Activated CD8-positive, alpha-beta memory T cell treated with anti-CD3 and anti-CD28 coated beads, Interleukin-2, amount 10 ng/mL, durations not matched to agents 7 days and 5 days (primary cell): ENCODE measurements at regions not wholly inside any gene's neighbourhood (a gene's known extent, or its start where the extent isn't known, plus 50 kb on each side); places are given as distances from the start of the nearest gene placed in this dataset.

Experiments used
- ATAC-seq: fragments of 150-1000 bp; cut with Tn5 transposase; one replicate; pipeline ENCODE4 v1.10.0; 2021; ENCODE audit warnings: moderate library complexity
- CTCF ChIA-PET: fragments of 350-600 bp; sonication (Branson Sonifier 250); formaldehyde crosslinking; loops from one replicate; lab custom pipeline; 2021; ENCODE audit warnings: antibody characterized with exemption; lab: Charles Lee
- DNase-seq: peaks from one replicate; pipeline ENCODE4 v3.0.0-alpha.2; 2020
- H3K27ac Mint-ChIP-seq: one replicate; pipeline ENCODE4 v1.8.0; 2021; ENCODE audit warnings: mild to moderate bottlenecking, mixed read lengths
- H3K27me3 Mint-ChIP-seq: one replicate; pipeline ENCODE4 v1.8.0; 2021; ENCODE audit warnings: mixed read lengths
- H3K36me3 Mint-ChIP-seq: one replicate; pipeline ENCODE4 v1.8.0; 2021; ENCODE audit warnings: mild to moderate bottlenecking, mixed read lengths
- H3K4me1 Mint-ChIP-seq: one replicate; pipeline ENCODE4 v1.8.0; 2021; ENCODE audit warnings: mixed read lengths
- H3K4me3 Mint-ChIP-seq: one replicate; pipeline ENCODE4 v1.8.0; 2021; ENCODE audit warnings: mild to moderate bottlenecking, moderate library complexity, mixed read lengths
- H3K9me3 Mint-ChIP-seq: one replicate; pipeline ENCODE4 v1.8.0; 2022; ENCODE audit warnings: low read depth, mixed read lengths

DNA sequence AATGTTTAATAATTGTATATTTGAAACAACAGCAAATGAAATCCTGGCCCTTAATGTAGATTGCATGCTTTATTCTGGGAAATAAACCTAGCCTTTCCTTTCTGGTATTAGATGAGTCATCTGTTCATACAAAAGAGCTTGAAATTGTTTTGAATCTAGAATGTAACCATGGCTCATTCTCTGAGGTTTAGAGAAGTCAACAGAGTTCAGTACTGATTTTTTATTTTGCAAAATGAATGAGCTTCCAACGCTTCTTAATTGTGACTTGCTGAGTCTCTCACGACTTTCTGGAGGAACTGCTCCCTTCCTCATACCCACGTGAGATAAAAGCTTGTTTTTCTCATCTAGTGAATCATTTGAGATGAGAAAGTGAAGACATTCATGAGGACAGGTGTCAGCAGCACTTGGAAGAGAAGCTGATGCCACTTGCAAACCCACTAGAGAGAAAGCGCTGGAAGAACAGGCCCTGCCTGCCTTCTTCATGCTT lies 509.6 kb downstream of the VRK1 start:
- no peaks in the 10 kb centered on the region for H3K27me3 Mint-ChIP-seq
- no peaks in the 10 kb centered on the region for H3K36me3 Mint-ChIP-seq
- H3K9me3 Mint-ChIP-seq = no peaks in the 10 kb centered on the region
- peaks cover 39% of the 10 kb centered on the region for H3K4me1 Mint-ChIP-seq
- peak; percentile 66 for ATAC-seq
- CTCF ChIA-PET = interaction anchor here (0.7 to 1.0 kb wide), 2 partner anchors 102 to 128 kb away, joined by 4 read pairs; no protein-coding TSS in a partner anchor
- peak overlapping the region; percentile 69 for H3K27ac Mint-ChIP-seq
- H3K4me3 Mint-ChIP-seq = no peak overlapping the region
- no peak for DNase-seq

DNA sequence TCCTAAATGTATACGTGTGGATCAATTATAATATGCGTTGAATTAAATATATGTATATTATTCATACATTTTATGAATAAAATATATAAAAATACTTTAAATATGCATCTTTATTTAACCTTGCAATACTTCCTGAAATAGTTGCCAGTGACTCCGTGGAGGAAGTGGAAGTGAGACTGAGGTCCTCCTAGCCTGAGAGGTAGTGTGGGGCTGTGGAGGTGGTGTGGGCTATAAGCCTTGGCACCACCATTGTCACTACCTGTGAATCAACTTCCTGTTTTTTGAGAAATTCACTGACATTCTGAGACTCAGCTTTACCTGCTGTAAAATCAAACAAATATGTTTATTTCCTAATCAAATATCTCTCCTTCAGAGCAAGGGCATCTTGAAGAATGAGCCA lies 514.2 kb downstream of the VRK1 start:
- Mint-ChIP-seq H3K36me3 (no peaks in the 10 kb centered on the region), H3K9me3 (no peaks in the 10 kb centered on the region), H3K4me1 (peaks cover 33% of the 10 kb centered on the region), H3K4me3 (no peak overlapping the region), H3K27me3 (no peaks in the 10 kb centered on the region), H3K27ac (no peak overlapping the region)
- DNase-seq = no peak
- no peak for ATAC-seq
- CTCF ChIA-PET = no interaction called here

DNA sequence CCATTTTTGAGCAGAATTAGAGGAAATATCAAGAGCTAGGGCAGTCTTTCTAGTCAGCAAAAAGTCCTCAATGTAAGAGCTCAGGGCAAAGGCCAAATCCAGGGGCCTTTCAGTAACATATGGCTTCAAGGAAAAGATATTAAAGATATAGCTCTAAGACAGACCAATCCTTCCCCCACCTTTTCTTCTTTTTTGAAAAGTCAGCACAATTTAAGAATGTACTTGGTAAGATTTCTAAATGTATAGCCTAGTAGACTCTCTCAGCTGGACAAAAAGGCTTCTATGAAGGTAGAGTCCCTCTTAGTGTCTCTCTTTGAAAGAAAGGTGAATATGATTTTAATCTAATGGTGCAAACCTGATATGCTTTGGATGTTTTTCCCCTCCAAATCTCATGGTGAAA lies 515.7 kb downstream of the VRK1 start:
- no peak for ATAC-seq
- Mint-ChIP-seq H3K27me3 (no peaks in the 10 kb centered on the region), H3K9me3 (no peaks in the 10 kb centered on the region), H3K4me3 (no peak overlapping the region), H3K36me3 (no peaks in the 10 kb centered on the region), H3K27ac (no peak overlapping the region), H3K4me1 (peaks cover 19% of the 10 kb centered on the region)
- CTCF ChIA-PET = interaction anchor here (0.7 to 1.5 kb wide), 2 partner anchors 13 to 665 kb away, joined by 3 read pairs; no protein-coding TSS in a partner anchor
- DNase-seq = no peak

DNA sequence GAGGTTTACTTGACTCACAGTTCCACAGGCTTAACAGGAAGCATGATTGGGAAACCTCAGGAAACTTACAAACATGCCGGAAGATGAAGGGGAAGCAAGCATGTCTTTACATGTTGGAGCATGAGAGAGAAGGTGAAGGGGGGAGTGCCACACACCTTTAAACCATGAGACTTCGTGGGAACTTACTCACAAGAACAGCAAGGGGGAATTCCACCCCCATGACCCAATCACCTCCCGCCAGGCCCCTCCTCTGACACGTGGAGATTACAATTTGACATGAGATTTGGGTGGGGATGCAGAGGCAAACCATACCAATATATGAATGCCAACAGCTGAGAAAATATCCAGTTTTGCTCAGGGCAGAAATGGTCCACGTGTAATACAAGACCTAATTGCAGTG lies 518.6 kb downstream of the VRK1 start:
- ATAC-seq (no peak), DNase-seq (no peak)
- no peaks in the 10 kb centered on the region for H3K9me3 Mint-ChIP-seq
- H3K4me3 Mint-ChIP-seq = no peak overlapping the region
- no peaks in the 10 kb centered on the region for H3K27me3 Mint-ChIP-seq
- no peaks in the 10 kb centered on the region for H3K36me3 Mint-ChIP-seq
- peaks cover 9% of the 10 kb centered on the region for H3K4me1 Mint-ChIP-seq
- no peak overlapping the region for H3K27ac Mint-ChIP-seq
- CTCF ChIA-PET = interaction anchor here (1.1 kb wide), 1 partner anchor 14 kb away, joined by 3 read pairs; no protein-coding TSS in a partner anchor

DNA sequence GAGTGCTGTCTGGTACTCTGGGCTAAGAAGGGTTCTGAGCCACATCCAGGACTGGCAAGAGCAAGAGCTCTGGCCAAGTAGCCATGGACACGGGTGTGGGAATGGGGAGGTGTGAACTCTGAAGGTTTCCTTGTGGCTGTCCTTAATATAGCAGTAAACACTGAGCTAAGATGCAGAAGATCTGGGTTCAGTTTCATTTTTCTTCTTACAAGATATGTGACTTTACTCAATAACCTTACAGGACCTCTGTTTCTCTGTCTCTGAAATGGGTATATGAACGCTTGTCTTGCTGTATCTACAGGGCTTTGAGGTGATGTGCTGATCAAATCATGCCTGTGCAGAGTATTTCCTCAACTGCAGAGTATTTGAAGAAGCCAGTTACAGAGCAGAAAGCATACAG lies 521.2 kb downstream of the VRK1 start:
- Mint-ChIP-seq H3K27me3 (no peaks in the 10 kb centered on the region), H3K27ac (no peak overlapping the region), H3K36me3 (no peaks in the 10 kb centered on the region), H3K9me3 (no peaks in the 10 kb centered on the region), H3K4me3 (no peak overlapping the region), H3K4me1 (no peaks in the 10 kb centered on the region)
- CTCF ChIA-PET = interaction anchor here (0.6 kb wide), 1 partner anchor 303 kb away, joined by 5 read pairs; no protein-coding TSS in a partner anchor
- DNase-seq (no peak), ATAC-seq (no peak)

DNA sequence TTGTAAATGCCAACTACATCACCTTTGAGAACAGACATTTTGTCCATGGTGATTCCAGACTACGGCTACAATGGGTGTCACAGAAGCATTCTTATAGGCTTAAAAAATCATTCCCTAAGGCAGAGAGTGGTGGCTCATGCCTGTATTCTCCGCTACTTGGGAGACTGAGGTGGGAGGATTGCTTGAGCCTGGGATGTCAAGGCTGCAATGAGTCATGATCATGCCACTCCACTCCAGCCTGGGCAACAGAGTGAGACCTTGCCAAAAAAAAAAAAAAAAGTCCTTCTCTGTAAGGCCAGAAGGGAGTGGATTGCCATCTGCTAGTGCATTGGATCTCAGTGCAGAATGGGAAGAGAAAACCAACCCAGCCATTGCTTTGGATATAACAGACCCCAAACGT lies 522.5 kb downstream of the VRK1 start:
- no peak for DNase-seq
- CTCF ChIA-PET = no interaction called here

DNA sequence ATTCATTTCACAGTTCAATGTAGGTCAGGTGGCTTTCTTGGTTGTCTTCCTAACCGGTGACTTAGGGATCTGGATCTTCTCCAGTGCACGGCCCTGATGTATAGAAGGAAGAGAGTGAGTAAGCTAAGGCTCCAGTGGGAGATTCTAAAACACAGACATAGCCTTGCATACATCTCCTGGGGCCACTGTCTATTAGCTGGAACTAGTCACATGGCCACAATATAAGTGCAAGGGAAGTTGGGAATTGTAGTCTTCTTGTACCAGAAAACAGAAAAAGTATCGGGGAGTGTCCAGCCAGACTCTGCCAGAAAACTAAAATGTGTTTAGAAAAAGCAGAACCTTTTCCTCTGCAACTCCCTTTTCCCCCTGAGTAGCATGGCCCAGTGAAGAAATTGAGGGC lies 531.6 kb downstream of the VRK1 start:
- Mint-ChIP-seq H3K9me3 (no peaks in the 10 kb centered on the region), H3K4me3 (no peak overlapping the region)

More for the DNA sequence above, 522.5 kb downstream of the VRK1 start:
- Mint-ChIP-seq H3K27me3 (no peaks in the 10 kb centered on the region), H3K9me3 (no peaks in the 10 kb centered on the region), H3K36me3 (no peaks in the 10 kb centered on the region), H3K27ac (no peak overlapping the region), H3K4me1 (no peaks in the 10 kb centered on the region), H3K4me3 (no peak overlapping the region)
- no peak for ATAC-seq

DNA sequence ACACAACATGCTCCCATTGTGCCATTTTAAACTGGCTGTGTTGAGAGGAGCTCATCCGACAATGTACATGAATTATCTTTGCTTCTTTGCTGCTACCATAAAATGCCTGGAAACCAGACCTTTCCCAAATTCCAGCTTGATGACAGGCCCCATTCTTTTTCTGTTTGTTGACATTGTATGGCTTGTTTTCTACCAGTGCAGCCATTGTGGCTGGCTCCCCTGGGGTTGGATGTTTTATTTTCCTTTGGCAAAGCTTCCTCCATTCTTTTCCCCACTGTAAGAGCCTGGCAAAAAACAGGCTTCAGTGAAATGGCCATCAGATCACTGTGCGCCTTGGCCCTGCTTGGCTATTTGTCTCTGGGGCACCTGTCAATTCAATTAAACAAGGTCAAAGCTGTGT lies 532.5 kb downstream of the VRK1 start:
- CTCF ChIA-PET = interaction anchor here (1.1 kb wide), 1 partner anchor 14 kb away, joined by 3 read pairs; no protein-coding TSS in a partner anchor
- Mint-ChIP-seq H3K9me3 (no peaks in the 10 kb centered on the region), H3K27ac (no peak overlapping the region), H3K4me3 (no peak overlapping the region), H3K4me1 (peaks cover 20% of the 10 kb centered on the region), H3K27me3 (no peaks in the 10 kb centered on the region), H3K36me3 (peaks cover 1% of the 10 kb centered on the region)
- ATAC-seq (no peak), DNase-seq (no peak)

More for the DNA sequence above, 531.6 kb downstream of the VRK1 start:
- CTCF ChIA-PET = interaction anchor here (1.1 kb wide), 1 partner anchor 13 kb away, joined by 3 read pairs; no protein-coding TSS in a partner anchor
- peaks cover 1% of the 10 kb centered on the region for H3K36me3 Mint-ChIP-seq
- peaks cover 20% of the 10 kb centered on the region for H3K4me1 Mint-ChIP-seq
- DNase-seq = no peak
- no peaks in the 10 kb centered on the region for H3K27me3 Mint-ChIP-seq
- no peak for ATAC-seq
- H3K27ac Mint-ChIP-seq = no peak overlapping the region

DNA sequence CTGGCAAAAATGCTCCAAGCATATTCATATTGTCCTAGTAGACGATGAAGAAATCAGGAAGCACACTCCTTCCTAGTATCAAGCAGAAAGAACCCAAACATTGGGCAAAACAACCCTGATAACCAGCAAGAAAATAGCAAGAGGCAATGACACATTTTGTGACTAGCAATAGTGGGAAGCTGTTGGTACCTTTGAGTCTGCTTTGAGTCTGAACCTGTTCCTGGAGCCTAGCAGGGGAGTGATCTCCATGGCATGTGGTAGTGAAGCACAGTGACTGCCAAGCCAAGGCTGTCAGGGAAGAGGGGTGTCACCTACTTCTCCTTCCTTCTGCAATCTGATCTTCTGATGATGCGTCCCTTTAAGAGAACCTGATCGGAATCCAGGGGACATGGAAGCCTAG lies 533.9 kb downstream of the VRK1 start:
- no peaks in the 10 kb centered on the region for H3K9me3 Mint-ChIP-seq
- ATAC-seq (no peak), DNase-seq (no peak)
- no peaks in the 10 kb centered on the region for H3K27me3 Mint-ChIP-seq
- CTCF ChIA-PET = no interaction called here
- peaks cover 1% of the 10 kb centered on the region for H3K36me3 Mint-ChIP-seq
- H3K27ac Mint-ChIP-seq = no peak overlapping the region
- H3K4me1 Mint-ChIP-seq = peaks cover 22% of the 10 kb centered on the region
- H3K4me3 Mint-ChIP-seq = no peak overlapping the region

DNA sequence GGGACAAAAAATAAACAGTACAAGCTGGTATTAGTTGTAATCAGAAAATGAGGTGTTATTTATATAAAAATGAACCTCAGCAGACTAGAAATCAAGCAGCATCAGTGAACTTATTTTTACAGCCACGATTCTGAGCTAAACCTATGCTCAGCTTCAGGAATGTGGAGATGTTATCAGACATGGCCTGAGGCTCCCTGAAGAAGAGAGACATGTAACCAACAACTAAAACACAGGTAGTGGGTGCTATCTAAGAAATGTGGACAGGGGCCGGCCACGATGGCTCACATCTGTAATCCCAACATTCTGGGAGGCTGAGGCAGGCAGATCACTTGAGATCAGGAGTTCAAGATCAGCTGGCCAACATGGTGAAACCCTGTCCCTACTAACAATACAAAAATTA lies 534.3 kb downstream of the VRK1 start:
- no peak for ATAC-seq
- CTCF ChIA-PET = no interaction called here
- peaks cover 1% of the 10 kb centered on the region for H3K36me3 Mint-ChIP-seq
- no peak for DNase-seq
- no peak overlapping the region for H3K4me3 Mint-ChIP-seq
- no peak overlapping the region for H3K27ac Mint-ChIP-seq
- no peaks in the 10 kb centered on the region for H3K27me3 Mint-ChIP-seq
- no peaks in the 10 kb centered on the region for H3K9me3 Mint-ChIP-seq
- peaks cover 27% of the 10 kb centered on the region for H3K4me1 Mint-ChIP-seq

DNA sequence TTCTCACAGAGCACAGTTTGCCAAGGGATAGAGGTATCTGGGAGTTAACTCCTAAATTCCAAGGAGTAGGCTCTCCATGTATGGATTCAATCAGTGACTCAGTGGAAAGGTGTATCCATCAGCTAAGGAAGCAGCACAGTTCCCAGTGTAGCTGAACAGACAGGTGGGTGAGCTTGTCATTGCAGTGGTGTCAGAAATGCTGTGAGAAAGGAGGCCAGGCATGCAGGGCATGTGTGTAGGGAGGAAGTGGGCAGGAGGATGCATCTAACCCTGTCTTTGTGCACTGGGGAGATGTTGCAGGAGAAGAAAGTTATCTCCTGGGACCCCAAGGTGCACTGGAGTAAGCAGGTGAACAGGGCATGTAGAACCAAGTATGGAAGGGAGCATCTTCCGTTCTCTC lies 539.0 kb downstream of the VRK1 start:
- CTCF ChIA-PET = interaction anchor here (1.0 kb wide), 1 partner anchor 9 kb away, joined by 3 read pairs; no protein-coding TSS in a partner anchor
- H3K4me1 Mint-ChIP-seq = peaks cover 25% of the 10 kb centered on the region
- H3K27me3 Mint-ChIP-seq = peaks cover 7% of the 10 kb centered on the region
- H3K27ac Mint-ChIP-seq = no peak overlapping the region
- DNase-seq (no peak), ATAC-seq (no peak)
- H3K9me3 Mint-ChIP-seq = peaks cover 10% of the 10 kb centered on the region
- no peak overlapping the region for H3K4me3 Mint-ChIP-seq
- H3K36me3 Mint-ChIP-seq = peaks cover 8% of the 10 kb centered on the region

DNA sequence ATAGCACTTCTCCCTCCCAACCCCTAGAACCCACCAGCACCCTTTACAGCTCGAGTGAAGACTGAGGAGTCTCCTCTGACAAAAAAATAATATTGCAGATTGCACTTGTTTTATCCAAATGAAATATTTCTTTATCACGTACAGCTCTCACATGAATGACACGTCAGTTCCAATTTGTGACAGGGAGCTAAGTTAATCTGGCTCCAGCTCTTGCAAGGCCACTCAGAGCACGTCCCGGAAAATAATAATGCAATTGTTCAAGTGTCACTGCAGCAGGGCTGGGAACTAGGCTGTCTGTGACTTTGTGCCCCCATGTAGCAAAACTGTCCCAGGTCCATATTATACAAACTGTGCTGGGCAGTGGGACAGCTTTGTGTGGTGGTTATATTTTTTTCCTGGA lies 539.6 kb downstream of the VRK1 start:
- CTCF ChIA-PET = interaction anchor here (1.0 kb wide), 1 partner anchor 8 kb away, joined by 3 read pairs; no protein-coding TSS in a partner anchor
- Mint-ChIP-seq H3K4me3 (no peak overlapping the region), H3K9me3 (peaks cover 13% of the 10 kb centered on the region), H3K27ac (no peak overlapping the region), H3K4me1 (peaks cover 19% of the 10 kb centered on the region), H3K36me3 (peaks cover 13% of the 10 kb centered on the region), H3K27me3 (peaks cover 9% of the 10 kb centered on the region)
- ATAC-seq (no peak), DNase-seq (no peak)

DNA sequence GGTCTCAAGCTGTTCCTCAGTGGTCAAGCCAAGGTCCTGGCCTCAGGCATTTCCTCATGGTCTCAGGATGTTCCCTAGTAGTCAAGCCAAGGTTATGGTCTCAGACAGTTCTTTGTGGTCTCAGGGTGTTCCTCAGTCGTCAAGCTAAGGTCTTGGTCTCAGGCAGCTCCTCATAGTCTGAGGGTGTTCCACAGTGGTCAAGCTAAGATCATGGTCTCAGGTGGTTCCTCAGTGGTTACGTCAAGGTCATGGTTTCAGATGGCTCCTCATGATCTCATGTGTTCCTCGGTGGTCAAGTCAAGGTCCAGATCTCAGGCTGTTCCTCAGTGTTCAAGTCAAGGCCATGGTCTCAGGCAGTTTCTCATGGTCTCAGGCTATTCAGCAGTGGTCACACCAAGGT lies 540.1 kb downstream of the VRK1 start:
- Mint-ChIP-seq H3K27ac (no peak overlapping the region), H3K9me3 (peaks cover 14% of the 10 kb centered on the region), H3K27me3 (peaks cover 9% of the 10 kb centered on the region), H3K36me3 (peaks cover 12% of the 10 kb centered on the region), H3K4me3 (no peak overlapping the region), H3K4me1 (peaks cover 14% of the 10 kb centered on the region)
- DNase-seq = no peak
- ATAC-seq = no peak
- CTCF ChIA-PET = no interaction called here

DNA sequence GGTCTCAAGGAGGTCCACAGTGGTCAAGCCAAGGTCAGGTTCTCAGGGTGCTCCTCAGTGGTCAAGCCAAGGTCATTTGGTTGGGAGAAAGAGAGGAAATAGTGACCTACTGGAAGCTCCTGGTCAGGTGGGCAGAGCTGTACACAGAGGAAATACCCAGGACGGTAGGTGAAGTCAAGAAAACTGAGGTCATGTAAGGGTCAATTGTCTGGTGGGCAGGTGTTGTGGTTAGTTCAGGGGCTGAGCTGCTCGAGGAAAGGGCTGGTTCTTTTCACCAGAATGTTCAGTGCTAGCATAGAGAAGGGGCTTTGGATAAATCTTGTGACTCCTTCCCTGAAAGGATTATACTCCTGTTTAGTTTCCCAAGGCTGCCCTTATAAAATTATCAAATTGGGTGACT lies 540.5 kb downstream of the VRK1 start:
- no peak for DNase-seq
- Mint-ChIP-seq H3K4me1 (peaks cover 10% of the 10 kb centered on the region), H3K27me3 (peaks cover 9% of the 10 kb centered on the region), H3K36me3 (peaks cover 12% of the 10 kb centered on the region), H3K27ac (no peak overlapping the region), H3K9me3 (peaks cover 14% of the 10 kb centered on the region), H3K4me3 (no peak overlapping the region)
- ATAC-seq = no peak
- CTCF ChIA-PET = no interaction called here
